Astrocyte (in vitro differentiated cells and primary cell): ENCODE measurements at regions not wholly inside any gene's neighbourhood (a gene's known extent, or its start where the extent isn't known, plus 50 kb on each side); places are given as distances from the start of the nearest gene placed in this dataset.

Source experiments
- DNase-seq: peaks from one replicate; pipeline ENCODE4 v3.0.0-alpha.2; 2010; ENCODE audit warnings: low read depth
- FAIRE-seq: peaks from 2 replicates; lab custom pipeline; 2011; peaks lifted over from hg19 to GRCh38; lab: Jason Lieb, UNC
- H2AFZ ChIP-seq: 2 replicates; pipeline ENCODE4 v1.6.0; 2012; ENCODE audit warnings: low read depth, low read length, inconsistent platforms
- H3K27ac ChIP-seq: 2 replicates; pipeline ENCODE4 v1.5.1; 2011; ENCODE audit warnings: low read depth, low read length, inconsistent platforms
- H3K27me3 ChIP-seq: 2 replicates; pipeline ENCODE4 v1.6.0; 2011; ENCODE audit warnings: low read length, inconsistent platforms; ENCODE audit not compliant: insufficient read depth
- H3K36me3 ChIP-seq: 2 replicates; pipeline ENCODE4 v1.5.1; 2011; ENCODE audit warnings: low read length, inconsistent platforms; ENCODE audit not compliant: insufficient read depth
- H3K4me1 ChIP-seq: 2 replicates; pipeline ENCODE4 v1.5.1; 2011; ENCODE audit warnings: low read length, inconsistent platforms; ENCODE audit not compliant: insufficient read depth
- H3K4me2 ChIP-seq: 2 replicates; pipeline ENCODE4 v1.6.0; 2012; ENCODE audit warnings: low read length, inconsistent platforms
- H3K4me3 ChIP-seq: 2 replicates; pipeline ENCODE4 v1.5.1; 2011; ENCODE audit warnings: low read depth, mild to moderate bottlenecking, low read length, inconsistent platforms; ENCODE audit not compliant: insufficient read depth
- H3K79me2 ChIP-seq: 2 replicates; pipeline ENCODE4 v1.6.0; 2012; ENCODE audit warnings: mild to moderate bottlenecking, low read length, inconsistent platforms; ENCODE audit not compliant: insufficient read depth
- H3K9ac ChIP-seq: 2 replicates; pipeline ENCODE4 v1.6.0; 2012; ENCODE audit warnings: mild to moderate bottlenecking, low read length, inconsistent platforms
- H3K9me3 ChIP-seq: 2 replicates; pipeline ENCODE4 v1.5.1; 2012; ENCODE audit warnings: low read depth, mild to moderate bottlenecking, low read length, inconsistent platforms; ENCODE audit not compliant: insufficient read depth
- H4K20me1 ChIP-seq: 2 replicates; pipeline ENCODE4 v1.6.0; 2012; ENCODE audit warnings: low read length, inconsistent platforms; ENCODE audit not compliant: insufficient read depth
- H3K27ac Mint-ChIP-seq: one replicate; pipeline ENCODE4 v1.8.0; 2021; ENCODE audit warnings: mild to moderate bottlenecking, mixed read lengths; ENCODE audit not compliant: unreplicated experiment
- H3K27me3 Mint-ChIP-seq: one replicate; pipeline ENCODE4 v1.8.0; 2021; ENCODE audit warnings: low read depth, mixed read lengths; ENCODE audit not compliant: unreplicated experiment
- H3K36me3 Mint-ChIP-seq: one replicate; pipeline ENCODE4 v1.8.0; 2021; ENCODE audit warnings: low read depth, mixed read lengths; ENCODE audit not compliant: unreplicated experiment
- H3K4me1 Mint-ChIP-seq: one replicate; pipeline ENCODE4 v1.8.0; 2021; ENCODE audit warnings: low read depth, mixed read lengths; ENCODE audit not compliant: unreplicated experiment
- H3K4me3 Mint-ChIP-seq: one replicate; pipeline ENCODE4 v1.8.0; 2021; ENCODE audit warnings: mild to moderate bottlenecking, moderate library complexity, mixed read lengths; ENCODE audit not compliant: unreplicated experiment
- H3K9me3 Mint-ChIP-seq: one replicate; pipeline ENCODE4 v1.8.0; 2021; ENCODE audit warnings: mild to moderate bottlenecking, mixed read lengths; ENCODE audit not compliant: unreplicated experiment
- EZH2 ChIP-seq: IDR thresholded peaks from 2 replicates; pipeline ENCODE4 v1.6.1; 2012; ENCODE audit warnings: mild to moderate bottlenecking, low read length, inconsistent platforms; ENCODE audit not compliant: insufficient read depth
- TF ChIP-seq, protein P1 (sequence below): IDR thresholded peaks from 2 replicates; pipeline ENCODE4 v1.5.1; 2011; ENCODE audit warnings: low read depth, mild to moderate bottlenecking, inconsistent platforms, low read length, moderate library complexity; ENCODE audit not compliant: insufficient read depth

DNA sequence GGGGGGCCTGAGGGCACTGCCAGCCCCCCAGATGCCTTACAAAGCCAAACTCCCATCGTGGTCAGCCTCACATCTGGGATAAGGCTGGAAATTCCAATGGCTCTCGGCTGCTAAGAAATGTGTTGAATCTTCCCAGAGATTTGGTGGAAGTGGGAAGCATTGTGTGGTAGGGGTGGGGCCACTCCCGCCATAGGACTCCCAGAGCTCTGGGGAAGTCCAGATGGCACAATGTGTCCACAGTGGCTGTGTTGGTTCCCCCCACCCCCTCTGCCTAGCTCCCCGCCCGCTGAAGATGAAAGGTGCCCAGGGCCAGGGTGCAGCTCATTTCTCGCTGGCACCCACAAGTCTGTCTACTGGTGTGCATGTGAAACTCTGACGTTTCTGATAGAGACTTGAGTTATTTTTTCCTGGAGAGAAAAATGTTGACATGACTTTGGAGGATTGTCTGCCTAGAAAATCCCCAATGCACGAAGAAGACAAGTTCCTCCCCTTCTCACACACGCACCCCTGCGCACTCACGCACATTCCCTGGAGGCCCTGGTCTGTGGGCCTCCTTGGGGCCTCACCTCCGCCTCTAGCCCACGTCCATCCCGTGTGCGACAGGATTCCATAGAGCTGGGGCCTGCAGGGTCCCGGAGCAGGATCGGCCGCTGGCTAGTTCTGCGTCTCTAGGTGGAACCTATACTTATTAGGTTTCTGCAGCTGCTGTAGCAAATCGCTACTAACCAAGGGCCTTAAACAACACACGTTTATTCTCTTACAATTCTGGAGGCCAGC lies 199.1 kb downstream of the ZFP36L2 start:
- Mint-ChIP-seq H3K4me1 (peaks cover 12% of the 10 kb centered on the region), H3K27ac (no peak overlapping the region), H3K9me3 (peaks cover 3% of the 10 kb centered on the region), H3K36me3 (no peaks in the 10 kb centered on the region), H3K4me3 (no peak overlapping the region), H3K27me3 (peaks cover 31% of the 10 kb centered on the region)
- Histone ChIP-seq H3K4me2 (no peak overlapping the region), H3K36me3 (no peaks in the 10 kb centered on the region), H3K79me2 (no peaks in the 10 kb centered on the region), H3K27me3 (no peaks in the 10 kb centered on the region), H3K9ac (no peak overlapping the region), H4K20me1 (no peaks in the 10 kb centered on the region), H3K4me3 (no peak overlapping the region), H3K9me3 (peaks cover under 1% of the 10 kb centered on the region), H2AFZ (no peak overlapping the region), H3K27ac (no peak overlapping the region), H3K4me1 (peaks cover 11% of the 10 kb centered on the region)
- no peak for DNase-seq
- no peak for FAIRE-seq
- no peak for TF ChIP-seq EZH2
- TF ChIP-seq, protein P1, sequence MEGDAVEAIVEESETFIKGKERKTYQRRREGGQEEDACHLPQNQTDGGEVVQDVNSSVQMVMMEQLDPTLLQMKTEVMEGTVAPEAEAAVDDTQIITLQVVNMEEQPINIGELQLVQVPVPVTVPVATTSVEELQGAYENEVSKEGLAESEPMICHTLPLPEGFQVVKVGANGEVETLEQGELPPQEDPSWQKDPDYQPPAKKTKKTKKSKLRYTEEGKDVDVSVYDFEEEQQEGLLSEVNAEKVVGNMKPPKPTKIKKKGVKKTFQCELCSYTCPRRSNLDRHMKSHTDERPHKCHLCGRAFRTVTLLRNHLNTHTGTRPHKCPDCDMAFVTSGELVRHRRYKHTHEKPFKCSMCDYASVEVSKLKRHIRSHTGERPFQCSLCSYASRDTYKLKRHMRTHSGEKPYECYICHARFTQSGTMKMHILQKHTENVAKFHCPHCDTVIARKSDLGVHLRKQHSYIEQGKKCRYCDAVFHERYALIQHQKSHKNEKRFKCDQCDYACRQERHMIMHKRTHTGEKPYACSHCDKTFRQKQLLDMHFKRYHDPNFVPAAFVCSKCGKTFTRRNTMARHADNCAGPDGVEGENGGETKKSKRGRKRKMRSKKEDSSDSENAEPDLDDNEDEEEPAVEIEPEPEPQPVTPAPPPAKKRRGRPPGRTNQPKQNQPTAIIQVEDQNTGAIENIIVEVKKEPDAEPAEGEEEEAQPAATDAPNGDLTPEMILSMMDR: no peak

DNA sequence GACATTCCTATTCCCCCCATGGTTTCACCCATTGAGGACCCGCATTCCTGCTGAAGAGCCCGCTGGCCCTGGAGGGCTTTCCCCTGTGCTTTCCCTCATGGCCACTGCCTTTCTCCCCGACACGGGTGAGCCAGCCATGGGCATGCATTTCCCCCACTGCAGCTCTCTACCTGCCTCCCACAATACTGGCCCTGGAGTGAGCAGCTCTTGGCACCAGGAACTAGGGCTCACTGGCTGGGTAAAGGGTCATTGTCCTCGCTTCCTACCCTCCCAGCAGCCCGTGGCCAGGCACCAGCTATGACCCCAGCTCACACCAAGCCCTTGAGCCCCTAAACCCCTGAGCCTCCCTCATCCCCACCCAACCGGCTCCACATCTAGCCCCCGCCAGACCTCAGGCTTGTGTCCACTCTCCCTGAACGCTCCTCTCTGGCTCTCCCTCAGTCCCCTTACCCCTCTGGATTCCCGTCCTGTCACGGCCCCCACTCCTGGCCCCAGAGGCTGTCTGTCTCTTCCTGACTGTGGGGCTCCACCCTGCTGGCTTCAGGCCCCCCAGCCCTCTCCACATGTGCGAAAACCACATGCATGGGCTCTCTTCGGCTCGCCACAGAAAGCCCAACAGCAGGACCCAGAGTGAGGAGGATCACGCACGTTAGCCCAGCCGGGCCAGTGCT lies 199.8 kb downstream of the ZFP36L2 start:
- H3K27ac Mint-ChIP-seq: no peak overlapping the region
- peaks cover 5% of the 10 kb centered on the region for H3K9me3 ChIP-seq
- DNase-seq (no peak), FAIRE-seq (no peak)
- no peaks in the 10 kb centered on the region for H3K36me3 ChIP-seq
- H3K79me2 ChIP-seq: no peaks in the 10 kb centered on the region
- H3K4me3 Mint-ChIP-seq: no peak overlapping the region
- no peak overlapping the region for H3K9ac ChIP-seq
- no peaks in the 10 kb centered on the region for H3K36me3 Mint-ChIP-seq
- no peak overlapping the region for H3K4me2 ChIP-seq
- no peaks in the 10 kb centered on the region for H3K27me3 ChIP-seq
- no peak overlapping the region for H3K4me3 ChIP-seq
- H3K9me3 Mint-ChIP-seq: peaks cover 5% of the 10 kb centered on the region
- H3K4me1 ChIP-seq: peaks cover 11% of the 10 kb centered on the region
- H4K20me1 ChIP-seq: no peaks in the 10 kb centered on the region
- H3K27me3 Mint-ChIP-seq: peaks cover 31% of the 10 kb centered on the region
- TF ChIP-seq, protein P1: no peak
- TF ChIP-seq EZH2: no peak
- H2AFZ ChIP-seq: no peak overlapping the region
- no peak overlapping the region for H3K27ac ChIP-seq
- H3K4me1 Mint-ChIP-seq: peaks cover 12% of the 10 kb centered on the region
